CD4-positive, alpha-beta T cell (primary cell): ENCODE measurements at regions not wholly inside any gene's neighbourhood (a gene's known extent, or its start where the extent isn't known, plus 50 kb on each side); places are given as distances from the start of the nearest gene placed in this dataset.

ENCODE experiments used
- ATAC-seq: fragments of 200-7000 bp; cut with Tn5 transposase; one replicate; pipeline ENCODE4 v1.10.0; 2022; ENCODE audit warnings: mild to moderate bottlenecking; ENCODE audit not compliant: poor library complexity
- CTCF ChIA-PET: fragments of 350-600 bp; sonication (Branson Sonifier 250); formaldehyde crosslinking; loops from one replicate; lab custom pipeline; 2021; ENCODE audit warnings: antibody characterized with exemption, inconsistent platforms; lab: Charles Lee
- POLR2A ChIA-PET: fragments of 350-600 bp; sonication (Branson Sonifier 250); formaldehyde crosslinking; loops from one replicate; lab custom pipeline; 2021; ENCODE audit warnings: antibody characterized with exemption, inconsistent platforms; lab: Charles Lee
- DNase-seq, 14 experiments: peaks; one replicate each; pipeline ENCODE4 v3.0.0-alpha.2; 2013 to 2020; ENCODE audit warnings: mixed read lengths in 2 of 14
- H3K27ac ChIP-seq, 2 donors: one replicate each; pipeline versions ENCODE4 v1.5.1 to v1.7.0; 2013; ENCODE audit warnings: low read length in 2 of 2, low read depth in 1 of 2, mild to moderate bottlenecking in 1 of 2
- H3K27me3 ChIP-seq, 2 experiments: 1 replicate in 1 of 2; 2 replicates in 1 of 2; pipeline versions ENCODE4 v1.6.1 to v1.7.0; 2013; ENCODE audit warnings: low read length in 2 of 2, control low read depth in 1 of 2, mild to moderate bottlenecking in 1 of 2, moderate library complexity in 1 of 2; ENCODE audit not compliant: insufficient read depth in 2 of 2, control insufficient read depth in 1 of 2
- H3K36me3 ChIP-seq: one replicate; pipeline ENCODE4 v1.6.1; 2013; ENCODE audit warnings: low read length, control low read depth; ENCODE audit not compliant: insufficient read depth
- H3K4me1 ChIP-seq: one replicate; pipeline ENCODE4 v1.6.1; 2013; ENCODE audit warnings: low read length, control low read depth; ENCODE audit not compliant: insufficient read depth
- H3K4me3 ChIP-seq: one replicate; pipeline ENCODE4 v1.5.1; 2013; ENCODE audit warnings: mild to moderate bottlenecking, low read length, moderate library complexity
- H3K9me3 ChIP-seq, 2 experiments: 1 replicate in 1 of 2; 2 replicates in 1 of 2; pipeline versions ENCODE4 v1.6.1 to v1.7.0; 2013; ENCODE audit warnings: low read length in 2 of 2, mild to moderate bottlenecking in 2 of 2, control low read depth in 1 of 2, moderate library complexity in 1 of 2; ENCODE audit not compliant: control insufficient read depth in 1 of 2, insufficient read depth in 1 of 2
- H3K27ac Mint-ChIP-seq: one replicate; pipeline ENCODE4 v1.8.0; 2020; ENCODE audit warnings: mixed read lengths
- H3K27me3 Mint-ChIP-seq: one replicate; pipeline ENCODE4 v1.8.0; 2021; ENCODE audit warnings: mixed read lengths
- H3K36me3 Mint-ChIP-seq: one replicate; pipeline ENCODE4 v1.8.0; 2021; ENCODE audit warnings: low read depth, mixed read lengths
- H3K4me1 Mint-ChIP-seq: one replicate; pipeline ENCODE4 v1.8.0; 2021; ENCODE audit warnings: low read depth, mixed read lengths
- H3K4me3 Mint-ChIP-seq: one replicate; pipeline ENCODE4 v1.8.0; 2020; ENCODE audit warnings: mild to moderate bottlenecking, mixed read lengths
- H3K9me3 Mint-ChIP-seq: one replicate; pipeline ENCODE4 v1.8.0; 2020; ENCODE audit warnings: mixed read lengths
- intact Hi-C, 2 experiments: fragments of 100-400 bp; cut with DNase I in 1 of 2; cut with micrococcal nuclease in 1 of 2; formaldehyde crosslinking; loops; one replicate each; pipeline versions ENCODE4 v1.15.1 to v1.9.0; 2023 to 2025; cut with DNase I, micrococcal nuclease
- TF ChIP-seq, protein P1 (sequence below): fragments of 200-600 bp; IDR thresholded peaks from one replicate; pipeline ENCODE4 v1.8.0; 2022; ENCODE audit warnings: antibody characterized with exemption, mild to moderate bottlenecking

DNA sequence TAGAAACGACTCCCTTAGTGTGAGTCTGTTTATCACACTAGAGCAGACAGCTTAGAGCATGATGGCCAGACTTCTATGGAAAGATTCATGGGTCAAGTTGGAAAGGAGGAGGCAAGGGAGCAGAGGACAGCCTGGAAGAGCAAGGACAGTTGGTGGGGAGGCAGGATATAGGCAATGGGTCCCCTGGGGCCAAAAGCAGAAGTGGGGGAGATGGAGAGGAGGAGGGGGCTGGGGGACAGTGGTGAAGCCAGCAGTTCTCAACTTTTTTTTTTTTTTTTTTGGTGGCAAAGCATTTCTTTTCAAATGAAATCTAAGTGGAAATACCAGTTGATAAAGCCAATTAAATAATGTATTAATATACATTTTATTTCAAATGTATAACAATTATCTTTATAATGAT, 197.9 kb downstream of the HRH4 start:
- H3K4me3 Mint-ChIP-seq: peak overlapping the region; percentile 0
- no peaks in the 10 kb centered on the region for H3K9me3 Mint-ChIP-seq
- ChIA-PET POLR2A (no interaction called here), CTCF (no interaction called here)
- H3K27ac Mint-ChIP-seq: peak overlapping the region; percentile 27
- no peak overlapping the region for H3K4me3 ChIP-seq
- H3K36me3 Mint-ChIP-seq: no peaks in the 10 kb centered on the region
- H3K9me3 ChIP-seq: no peaks in the 10 kb centered on the region
- peaks cover 17% of the 10 kb centered on the region for H3K4me1 ChIP-seq
- no peak overlapping the region for H3K27ac ChIP-seq
- no peaks in the 10 kb centered on the region for H3K27me3 Mint-ChIP-seq
- H3K36me3 ChIP-seq: no peaks in the 10 kb centered on the region
- ATAC-seq (no peak), DNase-seq (no peak)
- TF ChIP-seq, protein P1, sequence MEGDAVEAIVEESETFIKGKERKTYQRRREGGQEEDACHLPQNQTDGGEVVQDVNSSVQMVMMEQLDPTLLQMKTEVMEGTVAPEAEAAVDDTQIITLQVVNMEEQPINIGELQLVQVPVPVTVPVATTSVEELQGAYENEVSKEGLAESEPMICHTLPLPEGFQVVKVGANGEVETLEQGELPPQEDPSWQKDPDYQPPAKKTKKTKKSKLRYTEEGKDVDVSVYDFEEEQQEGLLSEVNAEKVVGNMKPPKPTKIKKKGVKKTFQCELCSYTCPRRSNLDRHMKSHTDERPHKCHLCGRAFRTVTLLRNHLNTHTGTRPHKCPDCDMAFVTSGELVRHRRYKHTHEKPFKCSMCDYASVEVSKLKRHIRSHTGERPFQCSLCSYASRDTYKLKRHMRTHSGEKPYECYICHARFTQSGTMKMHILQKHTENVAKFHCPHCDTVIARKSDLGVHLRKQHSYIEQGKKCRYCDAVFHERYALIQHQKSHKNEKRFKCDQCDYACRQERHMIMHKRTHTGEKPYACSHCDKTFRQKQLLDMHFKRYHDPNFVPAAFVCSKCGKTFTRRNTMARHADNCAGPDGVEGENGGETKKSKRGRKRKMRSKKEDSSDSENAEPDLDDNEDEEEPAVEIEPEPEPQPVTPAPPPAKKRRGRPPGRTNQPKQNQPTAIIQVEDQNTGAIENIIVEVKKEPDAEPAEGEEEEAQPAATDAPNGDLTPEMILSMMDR: no peak
- no peaks in the 10 kb centered on the region for H3K27me3 ChIP-seq
- intact Hi-C loops: no loop called here
- H3K4me1 Mint-ChIP-seq: peaks cover 40% of the 10 kb centered on the region

DNA sequence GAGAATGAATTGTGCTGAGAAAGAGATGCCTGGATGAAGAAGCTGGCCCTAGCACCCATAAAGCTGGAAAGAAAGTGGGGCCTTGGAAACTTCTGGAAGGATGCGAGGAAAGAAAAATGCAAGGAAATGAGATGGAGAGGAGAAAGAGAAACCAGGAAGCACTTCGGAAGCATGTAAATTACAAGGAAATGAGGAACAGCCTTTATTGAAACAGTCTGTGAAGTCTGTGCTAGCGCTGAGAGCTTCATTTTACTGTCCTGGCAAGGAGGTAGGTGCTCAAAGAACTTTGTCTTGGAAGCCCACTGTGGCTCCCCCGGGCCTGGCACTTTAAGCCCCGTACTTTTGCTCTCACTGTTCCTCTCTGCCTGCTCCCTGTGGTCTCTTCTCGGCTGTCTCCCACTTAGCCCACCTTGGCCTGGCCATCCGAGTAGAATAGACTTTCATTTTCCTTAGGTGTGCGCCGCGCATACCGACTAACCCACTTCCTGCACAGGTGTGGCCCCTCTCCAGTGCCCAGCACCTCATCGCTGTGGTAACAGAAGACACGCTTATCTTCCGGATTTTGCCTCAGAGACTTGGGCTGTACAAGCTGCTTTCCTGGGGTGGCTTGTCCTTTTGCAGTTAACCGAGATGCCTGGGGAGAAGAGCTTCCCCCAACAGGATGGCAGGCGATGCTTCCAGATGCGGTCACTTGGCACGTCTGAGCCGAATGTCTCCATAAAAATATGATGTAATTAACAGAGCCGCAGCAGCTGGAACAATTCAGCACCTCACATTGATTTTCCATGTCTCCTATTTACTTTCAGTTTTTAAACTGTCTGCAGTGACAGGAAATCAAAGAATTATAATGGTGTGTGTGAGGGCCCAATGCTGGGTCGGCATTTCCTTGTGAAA, 199.6 kb downstream of the HRH4 start:
- POLR2A ChIA-PET: interaction anchor here (0.6 kb wide), 1 partner anchor 186 kb away, joined by 5 read pairs; no protein-coding TSS in a partner anchor
- CTCF ChIA-PET: no interaction called here
- no peaks in the 10 kb centered on the region for H3K9me3 Mint-ChIP-seq
- peaks cover 4% of the 10 kb centered on the region for H3K27me3 Mint-ChIP-seq
- intact Hi-C loops: no loop called here
- Histone ChIP-seq H3K27me3 (no peaks in the 10 kb centered on the region), H3K9me3 (no peaks in the 10 kb centered on the region), H3K4me3 (peak overlapping the region; percentile 50), H3K27ac (peak overlapping the region in 1 of 2 donors; percentile 47), H3K36me3 (no peaks in the 10 kb centered on the region), H3K4me1 (peaks cover 17% of the 10 kb centered on the region)
- H3K4me1 Mint-ChIP-seq: peaks cover 40% of the 10 kb centered on the region
- H3K27ac Mint-ChIP-seq: peak overlapping the region; percentile 75
- DNase-seq: peak in 13 of 14 experiments; percentile 1 to 71 (median 18)
- H3K4me3 Mint-ChIP-seq: peak overlapping the region; percentile 91
- peak; percentile 75 for ATAC-seq
- TF ChIP-seq, protein P1: no peak
- H3K36me3 Mint-ChIP-seq: no peaks in the 10 kb centered on the region

- POLR2A ChIA-PET: no interaction called here
- Mint-ChIP-seq H3K27me3 (peaks cover 4% of the 10 kb centered on the region), H3K4me3 (peak overlapping the region; percentile 60), H3K27ac (peak overlapping the region; percentile 75), H3K36me3 (no peaks in the 10 kb centered on the region), H3K4me1 (peaks cover 40% of the 10 kb centered on the region), H3K9me3 (no peaks in the 10 kb centered on the region)
- ATAC-seq: no peak
- peak in 1 of 14 experiments; percentile 5 for DNase-seq
- CTCF ChIA-PET: interaction anchor here (0.6 kb wide), 1 partner anchor 87 kb away, joined by 3 read pairs; no protein-coding TSS in a partner anchor
- H3K9me3 ChIP-seq: no peaks in the 10 kb centered on the region
- TF ChIP-seq, protein P1: no peak
- no peak overlapping the region for H3K4me3 ChIP-seq
- no peaks in the 10 kb centered on the region for H3K27me3 ChIP-seq
- no peaks in the 10 kb centered on the region for H3K36me3 ChIP-seq
- no peak overlapping the region for H3K27ac ChIP-seq
- peaks cover 17% of the 10 kb centered on the region for H3K4me1 ChIP-seq
- intact Hi-C loops: no loop called here
These were observed 200.5 kb downstream of the HRH4 start for GRCh38 chr18:24660956-24661355.
